Daoy (cell line): ENCODE measurements at regions not wholly inside any gene's neighbourhood (a gene's known extent, or its start where the extent isn't known, plus 50 kb on each side); places are given as distances from the start of the nearest gene placed in this dataset.
"Not testable (repeated sequence)": the region's sequence is repeated elsewhere in the genome, so short reads cannot be mapped to it uniquely, and the experiment has no call there.

Experiments
- DNase-seq: peaks from one replicate; pipeline ENCODE4 v3.0.0-alpha.2; 2015; ENCODE audit warnings: low read depth

GRCh38 chrX:40530509-40530908, 50.3 kb upstream of the ATP6AP2 start:
- no peak for DNase-seq

- no peak for DNase-seq
Observed at GRCh38 chrX:40527543-40527942, 53.2 kb upstream of the ATP6AP2 start.

- no peak for DNase-seq
Observed at GRCh38 chrX:40526412-40526811, 54.4 kb upstream of the ATP6AP2 start.

DNA sequence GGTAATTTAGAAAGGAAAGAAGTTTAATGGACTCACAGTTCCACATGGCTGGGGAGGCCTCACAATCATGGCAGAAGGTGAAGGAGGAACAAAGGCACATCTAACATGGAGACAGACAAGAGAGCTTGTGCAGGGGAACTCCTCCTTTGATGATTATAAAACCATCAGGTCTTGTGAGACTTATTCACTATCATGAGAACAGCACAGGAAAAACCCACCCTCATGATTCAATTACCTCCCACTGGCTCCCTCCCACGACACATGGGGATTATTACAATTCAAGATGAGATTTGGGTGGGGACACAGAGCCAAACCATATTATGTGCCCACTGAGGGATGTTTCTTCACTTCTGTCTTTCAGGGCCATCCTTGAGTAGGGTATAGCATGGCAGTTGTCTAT, 54.9 kb upstream of the ATP6AP2 start:
- DNase-seq: not testable (repeated sequence)

DNA sequence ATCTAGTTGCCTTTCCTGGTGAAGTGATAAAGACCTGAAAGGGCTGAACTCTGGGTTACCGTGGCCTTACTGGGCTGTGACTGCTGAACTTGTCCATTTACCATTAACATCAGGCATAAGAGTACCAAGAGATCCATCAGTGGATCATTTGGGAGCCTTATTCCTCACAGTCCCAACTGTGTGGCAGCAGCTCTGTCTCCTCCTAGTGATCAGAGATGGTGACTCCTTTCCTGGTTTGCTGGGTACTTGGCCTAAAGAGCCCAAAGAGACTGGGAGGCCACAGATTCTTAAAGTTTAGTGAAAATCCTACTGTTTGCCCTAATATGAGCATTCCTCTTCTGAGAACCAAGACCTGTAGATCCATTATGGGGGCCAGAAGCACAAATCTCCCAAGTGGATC, 56.3 kb upstream of the ATP6AP2 start:
- DNase-seq: no peak

- DNase-seq: no peak
Observed at GRCh38 chrX:40523852-40524251, 56.9 kb upstream of the ATP6AP2 start.

GRCh38 chrX:40521868-40522450, 58.8 kb upstream of the ATP6AP2 start:
- DNase-seq: no peak

DNA sequence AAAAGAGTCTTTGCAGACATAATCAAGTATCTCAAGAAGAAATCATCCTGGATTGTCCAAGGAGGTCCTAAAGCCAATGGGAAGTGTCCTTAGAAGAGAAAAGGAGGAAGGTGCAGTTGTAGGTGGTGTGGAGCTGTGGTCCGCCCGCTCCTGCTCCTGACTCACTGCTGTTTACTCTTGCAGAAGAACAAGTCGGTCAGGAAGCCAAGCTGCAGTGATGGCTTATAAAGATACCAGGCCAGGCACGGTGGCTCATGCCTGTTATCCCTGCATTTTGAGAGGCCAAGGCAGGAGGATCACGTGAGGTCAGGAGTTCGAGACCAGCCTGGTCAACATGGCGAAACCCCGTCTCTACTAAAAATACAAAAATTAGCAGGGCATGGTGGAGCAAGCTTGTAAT, 66.4 kb upstream of the ATP6AP2 start:
- no peak for DNase-seq

GRCh38 chrX:40513835-40514234, 66.9 kb upstream of the ATP6AP2 start:
- no peak for DNase-seq

DNA sequence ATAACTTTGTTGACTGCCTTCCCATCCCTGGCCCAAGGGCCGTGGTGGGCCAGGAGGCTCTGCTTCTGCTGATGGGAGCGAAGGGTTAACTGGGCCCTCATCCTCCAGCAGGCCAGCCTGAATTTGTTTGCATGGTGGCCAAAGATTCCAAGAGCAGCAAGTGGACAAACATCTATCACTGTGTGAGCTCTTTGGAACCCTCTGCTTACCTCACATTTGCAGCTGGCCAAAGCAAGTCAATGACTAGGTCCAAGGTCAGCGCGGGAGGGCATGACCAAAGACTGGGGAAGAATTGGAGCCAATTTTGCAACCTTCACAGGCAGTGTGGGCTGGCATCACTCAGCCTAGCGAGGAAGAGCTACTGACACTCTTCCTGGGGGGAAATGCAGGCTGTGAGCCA, 67.8 kb upstream of the ATP6AP2 start:
- no peak for DNase-seq

DNA sequence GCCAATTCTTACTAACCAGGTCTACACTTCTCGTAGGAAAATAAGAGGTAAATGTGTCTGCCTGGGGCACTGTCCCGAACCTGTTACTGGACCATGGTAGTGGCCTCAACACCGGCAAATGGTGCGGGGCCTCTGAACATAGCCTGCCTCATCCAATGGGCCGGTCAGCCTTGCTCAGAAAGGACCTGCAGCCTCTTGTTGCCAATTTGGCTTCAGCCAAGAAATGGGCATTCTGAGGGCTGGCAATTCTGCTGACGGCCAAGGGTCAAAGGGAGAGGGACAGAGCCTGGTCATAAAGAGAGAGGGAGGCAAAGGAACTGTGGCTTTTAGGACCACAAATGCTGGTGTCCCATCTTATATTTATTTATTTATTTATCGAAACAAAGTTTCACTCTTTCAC, 69.5 kb upstream of the ATP6AP2 start:
- DNase-seq: no peak

GRCh38 chrX:40508560-40508959, 72.2 kb upstream of the ATP6AP2 start:
- no peak for DNase-seq

DNA sequence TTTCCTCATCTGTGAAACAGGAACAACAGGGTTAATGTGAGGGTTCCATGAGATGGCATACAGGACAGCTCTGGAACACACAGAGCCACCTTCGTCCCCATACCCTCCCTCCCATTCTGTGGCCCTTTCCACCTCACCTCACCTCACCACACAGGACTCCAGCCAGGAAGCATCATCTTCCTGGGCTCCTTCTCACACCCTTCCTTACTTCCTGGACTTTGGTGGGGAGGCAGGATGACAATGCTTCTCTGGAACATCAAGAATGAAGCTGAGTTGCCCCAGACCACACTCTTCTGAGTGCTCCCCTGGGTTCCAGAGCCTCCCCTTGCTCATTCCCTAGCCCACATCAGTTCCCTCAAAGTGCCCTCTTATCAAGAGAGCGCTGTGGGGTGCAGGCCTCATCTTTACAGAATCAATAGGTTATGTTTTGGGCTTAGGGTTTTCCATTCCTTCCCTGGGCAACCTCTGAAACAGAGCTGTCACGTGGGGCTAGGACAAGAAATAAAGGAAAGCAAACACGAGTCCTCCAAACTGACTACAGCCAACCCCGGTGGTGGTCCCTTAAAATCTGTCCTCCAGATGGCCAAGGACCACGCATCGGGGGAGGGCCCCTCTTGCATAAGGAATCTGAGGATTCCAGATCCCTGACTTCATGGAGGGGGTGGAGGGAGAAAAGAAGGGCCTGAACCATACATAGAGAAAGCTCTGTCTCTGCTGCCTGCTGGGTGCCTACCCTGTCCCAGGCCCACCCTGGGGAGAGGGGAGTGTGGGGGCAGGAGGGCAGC, 74.4 kb upstream of the ATP6AP2 start:
- no peak for DNase-seq

GRCh38 chrX:40504801-40505605, 75.8 kb upstream of the ATP6AP2 start:
- peak; percentile 78 for DNase-seq

- DNase-seq: no peak
Observed at GRCh38 chrX:40503094-40503493, 77.7 kb upstream of the ATP6AP2 start.

DNA sequence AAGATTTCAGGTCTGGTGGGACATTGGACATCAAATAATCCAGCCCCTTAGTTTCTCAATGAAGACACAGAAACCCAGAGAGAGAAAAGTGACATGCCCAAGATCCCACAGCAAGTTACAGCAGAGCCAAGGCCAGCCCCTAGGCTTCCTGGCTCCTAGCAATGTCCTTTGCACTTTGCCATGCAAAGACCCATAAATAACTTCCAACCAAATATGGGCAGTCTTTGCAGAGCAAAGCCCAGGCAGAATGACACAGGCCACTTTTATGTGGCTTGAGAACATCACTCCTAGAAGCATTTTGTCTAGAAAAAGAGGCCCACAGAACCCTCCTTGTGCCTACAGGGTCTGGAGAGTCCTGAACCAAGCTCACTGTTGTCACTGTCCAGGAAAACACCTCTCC, 78.1 kb upstream of the ATP6AP2 start:
- DNase-seq: no peak

- DNase-seq: no peak
Observed at GRCh38 chrX:40501164-40501855, 79.5 kb upstream of the ATP6AP2 start.

GRCh38 chrX:40496728-40497127, 84.0 kb upstream of the ATP6AP2 start:
- no peak for DNase-seq

- DNase-seq: no peak
Observed at GRCh38 chrX:40495659-40496058, 85.1 kb upstream of the ATP6AP2 start.

- no peak for DNase-seq
Observed at GRCh38 chrX:40494005-40494404, 86.8 kb upstream of the ATP6AP2 start.

DNA sequence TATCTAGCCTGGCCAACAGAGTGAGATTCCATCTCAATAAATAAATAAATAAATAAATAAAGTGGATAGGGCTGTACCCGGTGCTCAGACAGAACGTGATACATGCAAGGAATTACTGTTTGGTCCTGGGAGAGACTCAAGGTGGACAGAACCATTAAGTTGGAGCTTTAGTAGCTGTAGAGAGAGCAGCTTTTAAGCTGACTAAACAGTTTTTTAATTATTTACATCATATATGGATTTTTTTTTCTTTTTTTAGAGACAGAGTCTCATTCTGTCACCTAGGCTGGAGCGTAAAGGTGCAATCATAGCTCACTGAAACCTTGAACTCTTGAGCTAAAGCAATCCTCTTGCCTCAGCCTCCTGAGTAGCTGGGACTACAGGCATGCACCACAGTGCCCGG, 92.5 kb upstream of the ATP6AP2 start:
- no peak for DNase-seq

DNA sequence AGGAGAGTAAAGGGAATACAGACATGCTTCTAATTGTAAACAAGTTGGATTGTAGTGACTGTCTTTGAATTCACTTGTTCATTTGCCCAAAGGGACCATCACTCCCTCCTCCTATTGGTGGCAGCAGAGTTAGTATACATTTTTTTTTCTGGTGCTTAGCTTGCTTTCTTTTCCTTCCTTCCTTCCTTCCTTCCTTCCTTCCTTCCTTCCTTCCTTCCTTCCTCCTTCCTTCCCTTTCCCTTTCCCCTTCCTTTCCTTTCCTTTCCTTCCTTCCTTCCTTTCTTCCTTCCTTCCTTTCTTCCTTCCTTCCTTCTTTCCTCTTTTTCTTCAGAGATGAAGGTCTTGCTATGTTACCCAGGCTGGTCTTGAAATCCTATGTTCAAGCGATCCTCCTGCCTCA, 94.8 kb upstream of the ATP6AP2 start:
- no peak for DNase-seq
